HepG2 (cell line): ENCODE measurements at regions not wholly inside any gene's neighbourhood (a gene's known extent, or its start where the extent isn't known, plus 50 kb on each side); places are given as distances from the start of the nearest gene placed in this dataset.

Source experiments
- ATAC-seq: fragments of 200-7000 bp; cut with Tn5 transposase; 3 replicates; pipeline ENCODE4 v1.9.1; 2020; ENCODE audit warnings: mild to moderate bottlenecking, moderate library complexity
- BruUV-seq: library from RNA; stranded (reverse); fragments of 400-500 nt; replicated peaks from 2 replicates; lab custom pipeline; 2021; lab: Mats Ljungman, UMichigan
- CTCF ChIA-PET: fragments of 300-600 bp; formaldehyde crosslinking; extraction: SDS; loops from one replicate; lab custom pipeline; 2021; ENCODE audit warnings: low total read pairs, inconsistent platforms, low intra/inter-chr PET ratio; lab: Yijun Ruan, JAX
- POLR2A ChIA-PET: fragments of 350-600 bp; sonication (Branson Sonifier 250); formaldehyde crosslinking; loops from one replicate; lab custom pipeline; 2020; ENCODE audit warnings: antibody characterized with exemption, inconsistent platforms; lab: Yijun Ruan, JAX
- DNase-seq: peaks from one replicate; pipeline ENCODE4 v3.0.0-alpha.2; 2015; ENCODE audit warnings: low spot score
- FAIRE-seq: peaks from 3 replicates; lab custom pipeline; 2011; peaks lifted over from hg19 to GRCh38; lab: Jason Lieb, UNC
- H2AFZ ChIP-seq: one replicate; pipeline ENCODE4 v1.6.1; 2011; ENCODE audit warnings: low read length, inconsistent platforms
- H3K27ac ChIP-seq: fragments of 300-600 bp; 3 replicates; pipeline ENCODE4 v1.8.0; 2011; ENCODE audit warnings: mixed run types, mild to moderate bottlenecking, mixed read lengths, low read length, inconsistent platforms; ENCODE audit not compliant: insufficient read depth; ENCODE audit errors: extremely low read length
- H3K27me3 ChIP-seq, 2 experiments: fragments of 200-600 bp in 1 of 2; 2 replicates in 1 of 2; 3 replicates in 1 of 2; pipeline versions ENCODE4 v1.6.0 to v1.8.0; 2011; ENCODE audit warnings: low read length in 2 of 2, mild to moderate bottlenecking in 2 of 2, moderate library complexity in 2 of 2, inconsistent platforms in 1 of 2; ENCODE audit not compliant: insufficient read depth in 2 of 2, control insufficient read depth in 1 of 2
- H3K36me3 ChIP-seq, 2 experiments: fragments of 200-600 bp in 1 of 2; replicated peaks in 1 of 2; 2 replicates in 1 of 2; 3 replicates in 1 of 2; pipeline versions ENCODE4 v1.5.1 to v1.8.0; 2011; ENCODE audit warnings: low read length in 2 of 2, inconsistent platforms in 1 of 2; ENCODE audit not compliant: insufficient read depth in 2 of 2, control insufficient read depth in 1 of 2
- H3K4me1 ChIP-seq: 2 replicates; pipeline ENCODE4 v1.5.1; 2012; ENCODE audit warnings: low read length, inconsistent platforms; ENCODE audit not compliant: insufficient read depth
- H3K4me2 ChIP-seq: 2 replicates; pipeline ENCODE4 v1.6.0; 2011; ENCODE audit warnings: low read depth, low read length, inconsistent platforms
- H3K4me3 ChIP-seq, 3 experiments: fragments of 200-600 bp in 1 of 3; sonication (generic), shearing (Covaris generic) in 1 of 3; replicated peaks in 1 of 3; 2 replicates each; pipeline ENCODE4 v1.5.1; 2011 to 2016; ENCODE audit warnings: low read length in 3 of 3, inconsistent platforms in 2 of 3, low read depth in 2 of 3, mild to moderate bottlenecking in 2 of 3, control low read depth in 1 of 3, mixed read lengths in 1 of 3; ENCODE audit not compliant: insufficient read depth in 1 of 3
- H3K79me2 ChIP-seq: one replicate; pipeline ENCODE4 v1.6.1; 2011; ENCODE audit warnings: low read length, inconsistent platforms; ENCODE audit not compliant: insufficient read depth
- H3K9ac ChIP-seq: 2 replicates; pipeline ENCODE4 v1.6.0; 2011; ENCODE audit warnings: mild to moderate bottlenecking, low read depth, low read length, inconsistent platforms; ENCODE audit not compliant: insufficient read depth
- H3K9me3 ChIP-seq: 2 replicates; pipeline ENCODE4 v1.5.1; 2012; ENCODE audit warnings: mild to moderate bottlenecking, low read length
- H4K20me1 ChIP-seq: 2 replicates; pipeline ENCODE4 v1.6.0; 2011; ENCODE audit warnings: inconsistent platforms, mild to moderate bottlenecking, low read length, moderate library complexity; ENCODE audit not compliant: insufficient read depth
- AKAP8 ChIP-seq: sonication (generic); formaldehyde crosslinking; IDR thresholded peaks from 2 replicates; pipeline ENCODE4 v1.5.1; 2020; ENCODE audit warnings: mild to moderate bottlenecking, missing genetic modification reagents
- ELF4 ChIP-seq: sonication (generic); formaldehyde crosslinking; IDR thresholded peaks from 2 replicates; pipeline ENCODE4 v1.5.0; 2020; ENCODE audit warnings: missing genetic modification reagents, mild to moderate bottlenecking, moderate library complexity, borderline replicate concordance
- FOXK2 ChIP-seq: fragments of 450-650 bp; IDR thresholded peaks from 2 replicates; pipeline ENCODE4 v1.6.1; 2016
- FOXO4 ChIP-seq: sonication (generic); formaldehyde crosslinking; conservative IDR thresholded peaks from 2 replicates; pipeline ENCODE4 v1.8.1; 2023; ENCODE audit warnings: missing genetic modification reagents
- HDAC2 ChIP-seq: sonication (generic); formaldehyde crosslinking; IDR thresholded peaks from 2 replicates; pipeline ENCODE4 v1.4.0; 2020; ENCODE audit warnings: missing genetic modification reagents
- HNRNPLL ChIP-seq: fragments of 200-400 bp; formaldehyde crosslinking; IDR thresholded peaks from 2 replicates; pipeline ENCODE4 v1.6.1; 2017; ENCODE audit warnings: mild to moderate bottlenecking, low read depth, low read length; ENCODE audit not compliant: poor library complexity, severe bottlenecking
- RAD21 ChIP-seq: fragments of 450-650 bp; formaldehyde crosslinking; IDR thresholded peaks from 2 replicates; pipeline ENCODE4 v1.5.0; 2020; ENCODE audit warnings: mild to moderate bottlenecking
- SAP130 ChIP-seq: IDR thresholded peaks from 2 replicates; pipeline ENCODE4 v1.6.1; 2016; ENCODE audit warnings: low read depth
- SMAD1 ChIP-seq: sonication (generic); formaldehyde crosslinking; IDR thresholded peaks from 2 replicates; pipeline ENCODE4 v1.4.0; 2020; ENCODE audit warnings: missing genetic modification reagents, low read depth, mild to moderate bottlenecking, borderline replicate concordance
- ZKSCAN1 ChIP-seq: fragments of 150-350 bp; IDR thresholded peaks from 2 replicates; pipeline ENCODE4 v1.6.1; 2014; ENCODE audit warnings: low read length
- ZNF142 ChIP-seq: sonication (generic); formaldehyde crosslinking; IDR thresholded peaks from 2 replicates; pipeline ENCODE4 v1.4.0; 2020; ENCODE audit warnings: missing genetic modification reagents
- ZNF770 ChIP-seq: sonication (generic); formaldehyde crosslinking; IDR thresholded peaks from 2 replicates; pipeline ENCODE4 v1.5.0; 2020; ENCODE audit warnings: mild to moderate bottlenecking, missing genetic modification reagents
- WGBS: methylation state at CpG from one replicate; pipeline ENCODE4 v1.1.6; 2017; ENCODE audit warnings: low lambda C conversion rate; 5-methylcytosine and 5-hydroxymethylcytosine counted together
- in situ Hi-C: cut with HindIII; loops from 2 replicates; pipeline ENCODE4 v1.10.0; 2017; ENCODE audit warnings: low pct_unique_long_range_greater_than_20kb; ENCODE audit not compliant: extremely low pct_ligation_motif_present
- intact Hi-C: fragments of 100-400 bp; cut with micrococcal nuclease; formaldehyde crosslinking; loops from one replicate; pipeline ENCODE4 v1.10.0; 2022; ENCODE audit not compliant: unreplicated experiment

GRCh38 chr22:46083383-46084350 lies 66.7 kb upstream of the PPARA start (continued):
- no peak for TF ChIP-seq ZNF770 (CRISPR knock-in tag)
- TF ChIP-seq ZKSCAN1 = no peak
- TF ChIP-seq RAD21 (CRISPR knock-in tag) = no peak
- no peak for TF ChIP-seq SAP130 (CRISPR knock-in tag)

- no peak overlapping the region for H2AFZ ChIP-seq
- H3K27me3 ChIP-seq = peaks cover 5 to 33% of the 10 kb centered on the region in 2 experiments; a peak in 4 of 5 replicates
- no peak overlapping the region for H3K4me2 ChIP-seq
- in situ Hi-C loops (no loop called here), intact Hi-C loops (no loop called here)
- H3K27ac ChIP-seq = no peak overlapping the region
- DNase-seq (no peak), FAIRE-seq (no peak), ATAC-seq (no peak)
- H3K9ac ChIP-seq = no peak overlapping the region
- CTCF ChIA-PET = no interaction called here
- no peaks in the 10 kb centered on the region for H3K9me3 ChIP-seq
- H3K4me1 ChIP-seq = peaks cover 35% of the 10 kb centered on the region
- POLR2A ChIA-PET = no interaction called here
- no peak overlapping the region for H3K4me3 ChIP-seq
- no peaks in the 10 kb centered on the region for H4K20me1 ChIP-seq
- no TSS peak for BruUV-seq
- no peaks in the 10 kb centered on the region for H3K79me2 ChIP-seq
- H3K36me3 ChIP-seq = no peaks in the 10 kb centered on the region
- 79% methylated on average over 11 of the region's 14 CpGs for WGBS
- TF ChIP-seq ELF4 (CRISPR knock-in tag) = no peak
- TF ChIP-seq AKAP8 (CRISPR knock-in tag) = no peak
- no peak for TF ChIP-seq HDAC2 (CRISPR knock-in tag)
- no peak for TF ChIP-seq FOXK2
- no peak for TF ChIP-seq SMAD1 (CRISPR knock-in tag)
- TF ChIP-seq ZNF142 (CRISPR knock-in tag) = no peak
- TF ChIP-seq HNRNPLL = no peak
- no peak for TF ChIP-seq FOXO4 (CRISPR knock-in tag)
Measured at GRCh38 chr22:46084376-46084775, 66.0 kb upstream of the PPARA start.
